ENCODE measurements at regions not wholly inside any gene's neighbourhood (a gene's known extent, or its start where the extent isn't known, plus 50 kb on each side); places are given as distances from the start of the nearest gene placed in this dataset.

GRCh38 chr2:239669899-239670460 lies 269.2 kb upstream of the HDAC4 start (continued):
- TF ChIP-seq KLF8 (tag by site-specific recombination; IDR thresholded peaks at IDR 0.05) (no peak), ZBTB8A (tag by site-specific recombination; IDR thresholded peaks at IDR 0.05) (no peak), ZNF391 (tag by site-specific recombination; IDR thresholded peaks at IDR 0.05; ENCODE audit: borderline replicate concordance, low read depth) (no peak), ZNF311 (tag by site-specific recombination; IDR thresholded peaks at IDR 0.05; ENCODE audit: borderline replicate concordance) (no peak), ZNF76 (tag by site-specific recombination; IDR thresholded peaks at IDR 0.05; ENCODE audit: borderline replicate concordance, low read depth) (no peak), SP3 (tag by site-specific recombination; IDR thresholded peaks at IDR 0.05) (no peak), ZFP37 (tag by site-specific recombination; IDR thresholded peaks at IDR 0.05) (no peak), ZNF248 (tag by site-specific recombination; IDR thresholded peaks at IDR 0.05) (no peak), ZBTB17 (tag by site-specific recombination; IDR thresholded peaks at IDR 0.05) (no peak), ZNF521 (tag by site-specific recombination; IDR thresholded peaks at IDR 0.05) (no peak)
- TF ChIP-seq, protein P1, sequence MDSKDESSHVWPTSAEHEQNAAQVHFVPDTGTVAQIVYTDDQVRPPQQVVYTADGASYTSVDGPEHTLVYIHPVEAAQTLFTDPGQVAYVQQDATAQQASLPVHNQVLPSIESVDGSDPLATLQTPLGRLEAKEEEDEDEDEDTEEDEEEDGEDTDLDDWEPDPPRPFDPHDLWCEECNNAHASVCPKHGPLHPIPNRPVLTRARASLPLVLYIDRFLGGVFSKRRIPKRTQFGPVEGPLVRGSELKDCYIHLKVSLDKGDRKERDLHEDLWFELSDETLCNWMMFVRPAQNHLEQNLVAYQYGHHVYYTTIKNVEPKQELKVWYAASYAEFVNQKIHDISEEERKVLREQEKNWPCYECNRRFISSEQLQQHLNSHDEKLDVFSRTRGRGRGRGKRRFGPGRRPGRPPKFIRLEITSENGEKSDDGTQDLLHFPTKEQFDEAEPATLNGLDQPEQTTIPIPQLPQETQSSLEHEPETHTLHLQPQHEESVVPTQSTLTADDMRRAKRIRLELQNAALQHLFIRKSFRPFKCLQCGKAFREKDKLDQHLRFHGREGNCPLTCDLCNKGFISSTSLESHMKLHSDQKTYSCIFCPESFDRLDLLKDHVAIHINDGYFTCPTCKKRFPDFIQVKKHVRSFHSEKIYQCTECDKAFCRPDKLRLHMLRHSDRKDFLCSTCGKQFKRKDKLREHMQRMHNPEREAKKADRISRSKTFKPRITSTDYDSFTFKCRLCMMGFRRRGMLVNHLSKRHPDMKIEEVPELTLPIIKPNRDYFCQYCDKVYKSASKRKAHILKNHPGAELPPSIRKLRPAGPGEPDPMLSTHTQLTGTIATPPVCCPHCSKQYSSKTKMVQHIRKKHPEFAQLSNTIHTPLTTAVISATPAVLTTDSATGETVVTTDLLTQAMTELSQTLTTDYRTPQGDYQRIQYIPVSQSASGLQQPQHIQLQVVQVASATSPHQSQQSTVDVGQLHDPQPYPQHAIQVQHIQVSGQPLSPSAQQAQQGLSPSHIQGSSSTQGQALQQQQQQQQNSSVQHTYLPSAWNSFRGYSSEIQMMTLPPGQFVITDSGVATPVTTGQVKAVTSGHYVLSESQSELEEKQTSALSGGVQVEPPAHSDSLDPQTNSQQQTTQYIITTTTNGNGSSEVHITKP (tag by site-specific recombination; IDR thresholded peaks at IDR 0.05) = no peak

- no peaks in the 10 kb centered on the region for H3K9me3 ChIP-seq (ENCODE audit: control insufficient read depth, insufficient read depth, low read depth, low read length)
- H3K4me3 ChIP-seq (ENCODE audit: low read depth, low read length) = no peak overlapping the region
- no peak overlapping the region for H3K27ac ChIP-seq (ENCODE audit: extremely low read depth, low read depth, low read length)
- H3K4me1 ChIP-seq (ENCODE audit: control insufficient read depth, insufficient read depth, low read length) = 0 out of 2 replicates have a peak, but pooled peaks cover 3% of the 10 kb centered on the region
- CTCF ChIA-PET = no interaction called here
- H3K36me3 ChIP-seq (ENCODE audit: control insufficient read depth in 2 of 2, insufficient read depth in 1 of 2, low read length in 2 of 2) = no peaks in the 10 kb centered on the region
- POLR2A ChIA-PET = no interaction called here
- TF ChIP-seq ZNF239 (tag by site-specific recombination; IDR thresholded peaks at IDR 0.05) = no peak
- no peak for TF ChIP-seq ZNF521 (tag by site-specific recombination; IDR thresholded peaks at IDR 0.05)
- TF ChIP-seq, protein P2, sequence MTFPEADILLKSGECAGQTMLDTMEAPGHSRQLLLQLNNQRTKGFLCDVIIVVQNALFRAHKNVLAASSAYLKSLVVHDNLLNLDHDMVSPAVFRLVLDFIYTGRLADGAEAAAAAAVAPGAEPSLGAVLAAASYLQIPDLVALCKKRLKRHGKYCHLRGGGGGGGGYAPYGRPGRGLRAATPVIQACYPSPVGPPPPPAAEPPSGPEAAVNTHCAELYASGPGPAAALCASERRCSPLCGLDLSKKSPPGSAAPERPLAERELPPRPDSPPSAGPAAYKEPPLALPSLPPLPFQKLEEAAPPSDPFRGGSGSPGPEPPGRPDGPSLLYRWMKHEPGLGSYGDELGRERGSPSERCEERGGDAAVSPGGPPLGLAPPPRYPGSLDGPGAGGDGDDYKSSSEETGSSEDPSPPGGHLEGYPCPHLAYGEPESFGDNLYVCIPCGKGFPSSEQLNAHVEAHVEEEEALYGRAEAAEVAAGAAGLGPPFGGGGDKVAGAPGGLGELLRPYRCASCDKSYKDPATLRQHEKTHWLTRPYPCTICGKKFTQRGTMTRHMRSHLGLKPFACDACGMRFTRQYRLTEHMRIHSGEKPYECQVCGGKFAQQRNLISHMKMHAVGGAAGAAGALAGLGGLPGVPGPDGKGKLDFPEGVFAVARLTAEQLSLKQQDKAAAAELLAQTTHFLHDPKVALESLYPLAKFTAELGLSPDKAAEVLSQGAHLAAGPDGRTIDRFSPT (tag by site-specific recombination; IDR thresholded peaks at IDR 0.05) = no peak
- TF ChIP-seq ZNF704 (tag by site-specific recombination; IDR thresholded peaks at IDR 0.05) = no peak
- no peak for TF ChIP-seq ZNF580 (tag by site-specific recombination; IDR thresholded peaks at IDR 0.05)
- TF ChIP-seq ZNF223 (tag by site-specific recombination; IDR thresholded peaks at IDR 0.05) = no peak
Measured at GRCh38 chr2:239669181-239669898, 268.5 kb upstream of the HDAC4 start.

Measured in HEK293 (cell line).